HUES64 (cell line): ENCODE measurements at regions not wholly inside any gene's neighbourhood (a gene's known extent, or its start where the extent isn't known, plus 50 kb on each side); places are given as distances from the start of the nearest gene placed in this dataset.
"Not testable (repeated sequence)": the region's sequence is repeated elsewhere in the genome, so short reads cannot be mapped to it uniquely, and the experiment has no call there.

Experiments used
- H3K27ac ChIP-seq: 2 replicates; pipeline ENCODE4 v1.7.0; 2013; ENCODE audit warnings: low read depth, low read length, inconsistent platforms
- H3K27me3 ChIP-seq: 2 replicates; pipeline ENCODE4 v1.6.1; 2013; ENCODE audit warnings: mild to moderate bottlenecking, low read length; ENCODE audit not compliant: insufficient read depth
- H3K36me3 ChIP-seq: 2 replicates; pipeline ENCODE4 v1.6.1; 2013; ENCODE audit warnings: mild to moderate bottlenecking, low read length; ENCODE audit not compliant: insufficient read depth
- H3K4me1 ChIP-seq: 2 replicates; pipeline ENCODE4 v1.6.1; 2013; ENCODE audit warnings: mild to moderate bottlenecking, low read length, moderate library complexity; ENCODE audit not compliant: insufficient read depth
- H3K4me3 ChIP-seq: 2 replicates; pipeline ENCODE4 v1.5.1; 2013; ENCODE audit warnings: mild to moderate bottlenecking, low read length, moderate library complexity
- H3K9ac ChIP-seq: 2 replicates; pipeline ENCODE4 v1.6.1; 2013; ENCODE audit warnings: mild to moderate bottlenecking, low read depth, low read length
- H3K9me3 ChIP-seq: 2 replicates; pipeline ENCODE4 v1.6.1; 2013; ENCODE audit warnings: low read depth, low read length; ENCODE audit not compliant: insufficient read depth
- WGBS: fragments of 150-250, 120-280 bp; methylation state at CpG from one replicate; pipeline ENCODE4 v1.1.7; 2013; ENCODE audit warnings: missing lambda C conversion rate; 5-methylcytosine and 5-hydroxymethylcytosine counted together

DNA sequence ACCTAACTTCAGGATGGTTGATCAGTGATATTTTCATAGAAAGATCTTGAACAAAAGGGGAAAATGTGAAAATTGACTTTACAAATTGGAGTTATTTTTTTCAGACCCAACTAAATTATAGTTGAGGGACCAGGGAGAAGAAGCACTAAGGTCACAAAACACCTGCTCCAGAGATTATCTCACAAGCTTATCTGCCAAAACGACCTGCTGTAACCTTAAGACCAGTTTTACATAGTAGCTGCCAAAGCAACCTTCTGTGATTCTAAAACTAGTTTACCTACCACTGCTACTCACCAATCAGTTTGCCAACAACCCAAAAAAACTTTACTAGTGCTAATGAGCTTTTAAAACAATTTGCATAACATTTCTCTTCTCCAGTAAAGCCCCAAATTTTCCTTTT lies 972.1 kb downstream of the C4orf33 start:
- H3K36me3 ChIP-seq, result no peaks in the 10 kb centered on the region
- no peaks in the 10 kb centered on the region for H3K27me3 ChIP-seq
- H3K9ac ChIP-seq, result no peak overlapping the region
- 33% methylated on average over 1 of the region's 1 CpG for WGBS
- no peak overlapping the region for H3K27ac ChIP-seq
- H3K4me3 ChIP-seq, result no peak overlapping the region
- H3K4me1 ChIP-seq, result peaks cover 13% of the 10 kb centered on the region
- H3K9me3 ChIP-seq, result no peaks in the 10 kb centered on the region; the same call in 1 of the 2 replicates

DNA sequence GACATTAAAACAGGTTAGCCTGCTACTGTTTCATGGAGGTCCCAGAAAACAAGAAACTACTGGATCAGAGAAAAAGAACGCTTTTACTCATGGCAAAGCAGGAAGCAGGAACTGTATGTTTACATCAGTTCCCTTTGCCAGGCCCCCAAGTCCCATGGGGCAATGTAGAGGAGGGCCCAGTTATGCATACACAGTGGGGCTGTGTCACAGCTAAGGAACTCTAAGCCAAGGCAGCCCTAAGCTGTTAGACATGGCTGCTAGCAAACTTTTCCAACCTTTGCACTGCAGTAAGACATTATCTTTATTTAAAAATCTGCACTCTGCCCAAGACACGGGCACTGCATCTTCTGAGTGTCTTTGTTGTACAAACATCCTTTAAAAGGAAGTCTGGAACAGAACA lies 975.8 kb downstream of the C4orf33 start:
- no peak overlapping the region for H3K9ac ChIP-seq

DNA sequence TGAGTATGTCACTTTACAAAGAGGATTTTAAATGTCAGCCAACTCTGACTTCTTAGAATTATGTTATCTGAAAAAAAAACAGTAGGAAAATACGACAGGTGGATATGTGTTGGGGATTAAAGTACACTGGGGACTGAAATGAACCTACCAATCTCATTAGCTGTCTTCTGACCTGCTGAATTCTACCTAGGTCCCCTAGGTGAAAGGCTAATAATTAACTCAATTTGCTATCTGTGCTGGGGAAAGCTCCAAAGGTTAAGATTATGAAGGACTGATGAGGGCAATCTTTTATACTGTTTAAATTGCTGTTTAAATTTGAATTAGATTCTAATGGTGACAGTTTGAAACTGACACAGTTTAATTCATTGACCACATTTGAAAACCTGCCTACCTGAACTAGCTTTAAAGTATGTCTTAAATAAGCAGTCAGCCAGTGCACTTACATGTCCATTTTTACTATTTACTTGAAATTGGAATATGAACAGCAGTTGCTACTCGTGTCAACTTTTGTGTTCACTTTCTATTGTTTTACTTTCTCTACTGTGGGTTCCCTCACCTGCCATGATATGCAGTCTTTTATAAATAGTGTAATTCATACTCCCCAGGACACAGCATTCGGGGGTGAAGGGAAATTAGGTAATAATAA lies 977.3 kb downstream of the C4orf33 start:
- H3K27ac ChIP-seq, result no peak overlapping the region
- peaks cover 6% of the 10 kb centered on the region for H3K4me1 ChIP-seq
- H3K9ac ChIP-seq, result no peak overlapping the region
- no peak overlapping the region for H3K4me3 ChIP-seq
- 100% methylated on average over 2 of the region's 3 CpGs for WGBS
- no peaks in the 10 kb centered on the region for H3K36me3 ChIP-seq
- no peaks in the 10 kb centered on the region; the same call in 1 of the 2 replicates for H3K9me3 ChIP-seq
- H3K27me3 ChIP-seq, result no peaks in the 10 kb centered on the region

More for the DNA sequence above, 975.8 kb downstream of the C4orf33 start:
- Histone ChIP-seq H3K27me3 (no peaks in the 10 kb centered on the region), H3K4me3 (no peak overlapping the region), H3K9me3 (no peaks in the 10 kb centered on the region; the same call in 1 of the 2 replicates), H3K36me3 (no peaks in the 10 kb centered on the region), H3K27ac (no peak overlapping the region), H3K4me1 (peaks cover 13% of the 10 kb centered on the region)
- 96% methylated on average over 2 of the region's 2 CpGs for WGBS

DNA sequence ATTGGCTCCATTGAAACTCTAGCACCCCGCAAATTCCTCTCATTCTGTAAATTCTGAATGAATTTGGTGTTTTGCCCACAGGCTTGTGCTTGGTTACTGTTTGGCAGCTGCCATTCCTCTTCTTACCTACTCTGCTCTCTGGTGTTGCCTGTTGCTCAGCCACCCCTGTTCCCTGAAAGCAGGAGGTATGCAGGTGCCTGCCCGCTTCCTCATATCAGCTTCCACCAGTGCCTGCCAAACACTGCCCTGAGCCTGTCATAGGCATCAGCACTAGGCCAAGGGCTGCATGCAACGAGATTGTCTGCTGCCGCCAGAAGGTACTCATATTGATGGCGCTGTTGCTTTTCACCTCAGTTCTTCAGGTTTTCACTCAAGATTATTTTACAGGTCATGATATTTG lies 978.1 kb downstream of the C4orf33 start:
- H3K4me1 ChIP-seq, result no peaks in the 10 kb centered on the region; the same call in 1 of the 2 replicates
- H3K27ac ChIP-seq, result no peak overlapping the region
- no peak overlapping the region for H3K4me3 ChIP-seq
- H3K36me3 ChIP-seq, result no peaks in the 10 kb centered on the region
- H3K9ac ChIP-seq, result no peak overlapping the region
- WGBS, result 94% methylated on average over 5 of the region's 5 CpGs
- H3K9me3 ChIP-seq, result no peaks in the 10 kb centered on the region; the same call in 1 of the 2 replicates
- no peaks in the 10 kb centered on the region for H3K27me3 ChIP-seq

DNA sequence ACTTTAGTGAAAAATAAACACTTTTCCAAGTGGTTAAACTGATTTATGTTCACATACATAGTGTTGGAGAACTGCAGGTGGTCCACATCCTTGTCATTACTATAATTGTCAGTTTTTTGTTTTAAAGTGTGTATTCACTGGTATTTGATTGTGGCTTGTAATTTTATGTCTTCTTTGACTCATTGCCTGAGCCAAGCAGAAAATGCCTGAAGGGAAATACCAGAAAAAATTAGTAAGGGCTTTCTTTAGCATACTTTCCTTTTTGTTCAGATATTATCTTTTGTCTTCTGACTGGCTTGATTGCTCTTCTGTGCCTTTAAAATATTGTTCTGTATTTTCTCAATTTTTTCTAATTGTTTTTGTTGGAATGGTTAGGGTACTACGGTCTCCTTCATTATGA lies 981.3 kb downstream of the C4orf33 start:
- no peaks in the 10 kb centered on the region for H3K36me3 ChIP-seq
- WGBS, result no CpG with 5 or more reads among the region's 1 CpG
- no peaks in the 10 kb centered on the region; the same call in 1 of the 2 replicates for H3K4me1 ChIP-seq
- H3K4me3 ChIP-seq, result no peak overlapping the region
- H3K9ac ChIP-seq, result no peak overlapping the region
- H3K27ac ChIP-seq, result no peak overlapping the region
- H3K9me3 ChIP-seq, result no peaks in the 10 kb centered on the region
- no peaks in the 10 kb centered on the region for H3K27me3 ChIP-seq

DNA sequence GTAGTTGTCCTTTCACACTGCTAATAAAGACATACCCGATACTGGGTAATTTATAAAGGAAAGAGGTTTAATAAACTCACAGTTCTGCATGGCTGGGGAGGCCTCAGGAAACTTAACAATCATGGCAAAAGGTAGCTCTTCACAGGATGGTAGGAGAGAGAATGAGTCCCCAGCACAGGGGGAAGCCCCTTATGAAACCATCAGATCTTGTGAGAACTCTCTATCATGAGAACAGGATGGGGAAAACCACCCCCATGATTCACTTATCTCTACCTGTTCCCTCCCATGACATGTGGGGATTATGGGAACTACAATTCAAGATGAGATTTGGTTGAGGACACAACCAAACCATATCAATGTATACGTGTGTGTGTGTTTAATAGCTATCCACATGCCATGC lies 983.1 kb downstream of the C4orf33 start:
- H3K4me3 ChIP-seq, H3K27me3 ChIP-seq, H3K36me3 ChIP-seq, H3K4me1 ChIP-seq, H3K9me3 ChIP-seq, H3K9ac ChIP-seq, H3K27ac ChIP-seq: not testable (repeated sequence)
- 92% methylated on average over 1 of the region's 2 CpGs for WGBS

DNA sequence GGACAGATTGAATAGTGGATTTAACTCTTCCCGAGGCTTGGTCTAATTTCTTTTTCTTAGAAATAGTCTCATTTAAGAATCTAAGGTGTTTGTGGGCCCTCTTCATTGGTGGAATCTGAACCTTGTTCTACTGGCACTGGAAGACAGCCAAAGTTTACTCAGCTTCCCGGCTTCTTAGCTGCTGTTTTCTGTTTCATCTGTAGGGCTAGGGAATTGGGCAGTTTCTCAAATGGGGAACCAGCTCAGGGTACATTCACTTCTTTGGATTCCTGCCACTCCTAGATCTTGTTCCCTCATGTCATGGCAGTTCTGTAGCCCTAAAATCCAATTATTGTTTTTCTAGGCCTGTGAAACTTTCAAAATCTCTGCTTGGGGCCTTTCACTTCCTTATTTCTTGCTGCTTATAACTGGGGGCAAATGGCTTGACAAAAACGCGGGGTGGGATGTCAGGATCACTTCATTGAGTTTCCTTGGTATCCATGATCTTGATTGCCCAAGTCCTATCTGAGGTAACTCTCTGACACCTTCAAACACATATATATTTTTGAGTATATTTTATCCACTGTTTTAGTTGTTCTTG lies 985.0 kb downstream of the C4orf33 start:
- Histone ChIP-seq H3K4me3 (no peak overlapping the region), H3K27ac (no peak overlapping the region), H3K36me3 (no peaks in the 10 kb centered on the region), H3K27me3 (no peaks in the 10 kb centered on the region), H3K4me1 (no peaks in the 10 kb centered on the region), H3K9me3 (no peaks in the 10 kb centered on the region), H3K9ac (no peak overlapping the region)
- 90% methylated on average over 4 of the region's 4 CpGs for whole genome bisulfite sequencing

DNA sequence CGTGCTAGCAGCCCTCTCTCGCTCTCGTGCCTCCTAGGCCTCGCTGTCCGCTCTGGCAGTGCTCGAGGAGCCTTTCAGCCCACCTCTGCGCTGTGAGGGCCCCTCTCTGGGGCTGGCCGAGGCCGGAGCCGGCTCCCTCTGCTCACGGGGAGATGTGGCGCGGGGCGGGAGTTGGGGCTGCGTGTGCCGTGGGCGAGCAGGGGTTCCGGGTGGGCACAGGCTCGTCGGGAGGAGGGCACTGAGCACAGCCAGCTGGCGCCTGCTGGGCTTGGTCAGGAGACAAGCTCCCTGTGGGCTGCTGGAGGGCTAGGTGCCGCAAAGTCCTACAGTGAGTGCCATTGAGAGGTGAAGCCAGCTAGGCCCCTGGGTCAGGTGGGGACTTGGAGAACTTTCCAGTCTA lies 994.5 kb downstream of the C4orf33 start:
- H3K4me1 ChIP-seq, result no peaks in the 10 kb centered on the region

DNA sequence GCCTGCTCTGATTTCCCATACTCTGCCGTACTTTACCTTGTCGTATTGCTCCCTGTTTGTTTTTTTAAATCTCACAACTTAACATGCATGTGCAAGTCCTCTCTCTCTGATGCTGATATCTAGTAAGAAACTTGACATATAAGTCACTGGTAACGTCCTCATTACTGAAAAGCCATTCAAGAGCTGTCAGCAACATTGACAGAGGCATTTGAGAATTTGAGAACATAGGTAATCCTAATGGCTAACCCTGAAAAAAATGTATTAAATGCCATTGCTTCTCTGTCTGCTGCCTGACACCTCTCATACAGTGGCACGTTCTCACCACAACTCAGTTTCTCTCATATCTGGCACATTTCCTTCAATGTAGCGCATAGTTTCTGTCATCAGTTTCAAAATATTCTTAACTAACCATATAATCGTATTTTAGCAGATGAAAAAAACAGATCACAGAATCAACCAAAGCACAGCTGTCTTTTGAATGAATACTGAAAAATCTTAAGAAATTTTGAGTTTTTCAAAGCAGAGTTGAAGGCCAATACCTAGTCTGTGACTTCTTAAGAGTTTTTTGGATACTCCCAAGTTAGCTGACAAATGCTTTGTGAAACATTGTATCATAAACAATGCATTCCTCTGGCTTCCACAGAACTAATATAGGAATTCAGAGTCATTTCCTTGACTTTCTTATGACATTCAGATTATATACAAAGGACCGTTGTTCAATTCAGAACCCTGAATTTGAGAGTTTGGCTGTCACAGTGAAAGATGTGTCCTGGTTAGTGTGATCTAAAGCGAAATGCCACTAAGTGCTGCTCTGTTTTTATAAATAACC lies 996.4 kb downstream of the C4orf33 start:
- no peaks in the 10 kb centered on the region for H3K36me3 ChIP-seq
- H3K27me3 ChIP-seq, result no peaks in the 10 kb centered on the region
- no peak overlapping the region for H3K4me3 ChIP-seq
- 93% methylated on average over 8 of the region's 8 CpGs for WGBS
- H3K27ac ChIP-seq, result no peak overlapping the region
- H3K9me3 ChIP-seq, result no peaks in the 10 kb centered on the region
- no peaks in the 10 kb centered on the region for H3K4me1 ChIP-seq
- H3K9ac ChIP-seq, result no peak overlapping the region

More for the DNA sequence above, 994.5 kb downstream of the C4orf33 start:
- Histone ChIP-seq H3K4me3 (no peak overlapping the region), H3K36me3 (no peaks in the 10 kb centered on the region), H3K9ac (no peak overlapping the region), H3K9me3 (no peaks in the 10 kb centered on the region), H3K27ac (no peak overlapping the region), H3K27me3 (no peaks in the 10 kb centered on the region)
- 96% methylated on average over 22 of the region's 22 CpGs for WGBS

DNA sequence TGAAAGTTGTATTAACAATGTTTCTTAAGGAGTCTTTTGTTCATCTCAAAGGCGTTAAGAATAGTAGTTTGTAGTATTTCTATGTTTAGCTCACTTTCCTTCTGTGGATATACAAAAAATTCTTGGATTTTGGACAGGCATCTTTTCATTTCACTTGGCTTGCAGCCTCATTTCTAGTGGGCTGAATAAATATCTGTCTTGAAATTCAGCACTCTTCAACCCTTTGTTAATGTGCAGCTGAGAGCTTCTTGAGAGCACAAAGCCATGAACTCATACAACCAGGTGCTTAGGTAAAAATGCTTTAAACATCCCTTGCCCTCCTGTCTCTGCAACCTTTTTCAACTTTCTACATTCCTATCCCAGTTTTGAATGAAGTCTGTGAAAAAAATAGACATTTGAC lies 1003.2 kb downstream of the C4orf33 start:
- Histone ChIP-seq H3K9me3 (no peaks in the 10 kb centered on the region), H3K27ac (no peak overlapping the region), H3K36me3 (no peaks in the 10 kb centered on the region), H3K9ac (no peak overlapping the region), H3K4me3 (no peak overlapping the region), H3K27me3 (no peaks in the 10 kb centered on the region), H3K4me1 (no peaks in the 10 kb centered on the region)
- 88% methylated on average over 1 of the region's 1 CpG for WGBS

DNA sequence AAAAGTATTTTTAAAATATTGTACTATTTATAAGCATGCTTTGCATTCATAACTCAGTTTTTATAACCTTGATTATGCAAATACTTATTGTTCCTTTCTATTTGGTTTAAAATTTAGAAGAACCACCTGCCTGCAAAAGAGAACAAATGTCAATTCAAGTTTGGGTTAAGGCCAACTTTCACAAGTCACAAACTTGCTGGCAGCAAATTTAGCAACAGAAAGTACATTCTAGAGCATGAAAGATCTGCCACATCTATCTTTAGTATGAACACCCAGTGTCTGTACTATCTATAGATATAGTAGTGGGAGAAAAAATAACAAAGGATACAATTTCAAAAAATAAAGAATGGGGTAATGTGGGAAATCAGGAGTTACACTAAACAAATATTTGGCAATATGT lies 1014.2 kb downstream of the C4orf33 start:
- Histone ChIP-seq H3K27ac (no peak overlapping the region), H3K27me3 (no peaks in the 10 kb centered on the region), H3K9ac (no peak overlapping the region), H3K4me1 (peaks cover 13% of the 10 kb centered on the region), H3K4me3 (no peak overlapping the region), H3K36me3 (no peaks in the 10 kb centered on the region), H3K9me3 (0 out of 2 replicates have a peak, but pooled peaks cover 2% of the 10 kb centered on the region)
